ENCODE measurements at regions not wholly inside any gene's neighbourhood (a gene's known extent, or its start where the extent isn't known, plus 50 kb on each side); places are given as distances from the start of the nearest gene placed in this dataset.

DNA sequence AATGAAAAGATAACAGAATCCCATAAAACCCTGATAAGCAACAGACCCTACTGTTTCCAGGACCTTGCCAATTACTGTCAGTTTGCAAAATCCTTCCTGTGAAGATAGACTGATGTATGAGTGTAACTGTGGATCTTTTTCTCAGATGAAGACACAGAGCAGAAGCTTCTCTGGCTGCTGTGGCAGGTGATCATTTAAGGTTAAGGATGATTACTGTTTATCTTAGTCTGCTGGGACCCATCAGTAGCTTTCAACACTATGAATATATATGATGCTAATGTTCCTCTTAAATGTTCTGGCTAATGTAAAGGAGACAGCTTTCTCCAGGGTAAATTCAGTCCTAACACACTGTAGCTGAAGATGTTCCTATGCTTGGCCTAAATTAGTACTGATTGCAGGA lies 56.0 kb upstream of the CTTNBP2 start:
- Histone ChIP-seq H3K36me3 (ENCODE audit: control insufficient read depth, insufficient read depth, low read length) (no peaks in the 10 kb centered on the region), H3K9ac (ENCODE audit: low read depth, low read length) (no peak overlapping the region), H3K9me3 (ENCODE audit: control insufficient read depth, insufficient read depth, low read length) (no peaks in the 10 kb centered on the region), H3K27ac (ENCODE audit: low read depth, low read length) (no peak overlapping the region), H3K4me1 (ENCODE audit: control insufficient read depth, insufficient read depth, low read length) (peaks cover 5% of the 10 kb centered on the region; the same call in 1 of the 2 replicates), H3K4me3 (ENCODE audit: low read depth, low read length) (no peak overlapping the region), H3K27me3 (ENCODE audit: control insufficient read depth, insufficient read depth, low read length) (no peaks in the 10 kb centered on the region)

DNA sequence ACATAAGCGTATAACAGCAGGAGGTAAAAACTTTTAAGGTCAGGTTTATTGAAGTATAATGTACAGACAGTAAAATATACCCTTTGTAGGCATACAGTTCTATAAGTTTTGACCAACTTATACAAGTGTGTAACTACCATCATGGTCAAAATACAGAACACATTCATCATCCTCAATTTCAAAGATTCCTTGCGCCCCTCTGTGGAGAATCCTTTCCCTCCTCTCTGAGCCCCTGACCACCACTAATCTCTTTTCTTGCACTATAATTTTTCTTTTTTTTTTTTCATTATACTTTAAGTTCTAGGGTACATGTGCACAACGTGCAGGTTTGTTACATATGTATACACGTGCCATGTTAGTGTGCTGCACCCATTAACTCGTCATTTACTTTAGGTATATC lies 58.1 kb upstream of the CTTNBP2 start:
- Histone ChIP-seq H3K27ac (ENCODE audit: low read depth, low read length) (no peak overlapping the region), H3K9me3 (ENCODE audit: control insufficient read depth, insufficient read depth, low read length) (no peaks in the 10 kb centered on the region), H3K27me3 (ENCODE audit: control insufficient read depth, insufficient read depth, low read length) (no peaks in the 10 kb centered on the region), H3K4me1 (ENCODE audit: control insufficient read depth, insufficient read depth, low read length) (no peaks in the 10 kb centered on the region), H3K4me3 (ENCODE audit: low read depth, low read length) (no peak overlapping the region), H3K36me3 (ENCODE audit: control insufficient read depth, insufficient read depth, low read length) (no peaks in the 10 kb centered on the region), H3K9ac (ENCODE audit: low read depth, low read length) (no peak overlapping the region)

DNA sequence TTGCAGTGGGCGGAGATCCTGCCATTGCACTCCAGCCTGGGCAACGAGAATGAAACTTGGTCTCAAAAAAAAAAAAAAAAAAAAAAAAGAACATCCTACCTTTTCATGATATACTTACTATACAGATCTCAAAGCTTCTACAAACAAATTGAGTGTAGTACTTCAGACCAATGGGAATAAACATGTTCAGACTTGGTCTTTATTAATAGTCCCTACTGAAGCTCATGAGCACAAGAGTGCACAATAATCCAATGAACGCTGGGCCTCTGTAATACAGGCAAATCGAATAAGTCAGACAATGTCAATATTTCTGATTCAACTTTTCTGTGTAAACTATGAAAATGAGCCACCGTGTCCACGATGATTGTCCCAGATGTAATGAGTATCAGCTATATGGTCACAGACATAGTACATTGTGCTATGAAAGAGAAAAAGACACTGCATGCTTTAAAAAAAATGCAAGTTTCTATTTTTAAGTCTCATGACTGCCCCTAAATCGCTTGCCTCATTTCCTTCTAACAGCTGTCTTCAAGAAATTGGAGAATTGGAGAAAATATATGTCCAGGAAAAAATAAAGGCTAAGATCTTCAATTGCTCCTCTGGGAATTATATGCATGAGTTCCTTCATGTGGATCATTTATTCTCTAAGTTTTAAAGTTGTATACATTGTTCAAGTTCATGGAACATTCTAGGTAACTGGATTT lies 64.0 kb upstream of the CTTNBP2 start:
- H3K27me3 ChIP-seq (ENCODE audit: control insufficient read depth, insufficient read depth, low read length) = no peaks in the 10 kb centered on the region
- H3K36me3 ChIP-seq (ENCODE audit: control insufficient read depth, insufficient read depth, low read length) = no peaks in the 10 kb centered on the region
- H3K9me3 ChIP-seq (ENCODE audit: control insufficient read depth, insufficient read depth, low read length) = no peaks in the 10 kb centered on the region
- no peak overlapping the region for H3K27ac ChIP-seq (ENCODE audit: low read depth, low read length)
- H3K4me3 ChIP-seq (ENCODE audit: low read depth, low read length) = no peak overlapping the region
- peaks cover 4% of the 10 kb centered on the region; the same call in 1 of the 2 replicates for H3K4me1 ChIP-seq (ENCODE audit: control insufficient read depth, insufficient read depth, low read length)
- no peak overlapping the region for H3K9ac ChIP-seq (ENCODE audit: low read depth, low read length)

DNA sequence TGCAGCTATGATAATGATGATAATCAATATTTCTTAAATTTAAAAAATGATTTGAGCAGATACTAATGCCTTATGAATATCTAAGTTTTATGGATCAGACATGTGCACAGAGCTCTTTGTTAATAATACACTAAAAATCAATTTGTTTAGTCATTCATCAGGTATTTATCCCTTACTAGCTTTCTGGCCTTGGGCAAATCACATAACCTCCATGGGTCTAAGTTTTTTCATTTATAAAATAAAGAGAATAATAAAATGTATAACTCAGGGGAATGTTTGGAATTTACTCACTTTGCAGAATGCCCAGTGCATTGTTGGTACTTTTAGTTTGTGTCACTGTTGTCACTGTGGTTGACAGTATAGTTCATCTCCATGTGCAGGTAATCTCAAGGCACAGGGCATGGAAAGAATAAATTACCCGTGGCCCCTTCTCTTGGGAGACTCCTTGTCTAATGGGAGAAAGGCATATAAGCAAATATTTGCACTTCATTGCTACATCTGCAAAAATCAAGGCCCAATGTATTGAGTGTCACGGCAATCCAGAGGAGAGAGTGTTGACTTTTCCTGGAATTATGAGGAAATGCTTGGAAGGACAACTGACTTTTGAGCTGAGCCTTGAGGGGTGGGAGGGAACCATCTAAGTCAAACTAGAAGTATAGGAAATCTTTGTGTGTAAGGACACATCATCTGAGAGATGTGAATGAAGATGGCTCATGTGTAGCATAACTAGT lies 64.7 kb upstream of the CTTNBP2 start:
- H3K36me3 ChIP-seq (ENCODE audit: control insufficient read depth, insufficient read depth, low read length) = no peaks in the 10 kb centered on the region
- no peak overlapping the region for H3K9ac ChIP-seq (ENCODE audit: low read depth, low read length)
- H3K9me3 ChIP-seq (ENCODE audit: control insufficient read depth, insufficient read depth, low read length) = 0 out of 2 replicates have a peak, but pooled peaks cover 2% of the 10 kb centered on the region
- no peak overlapping the region for H3K4me3 ChIP-seq (ENCODE audit: low read depth, low read length)
- no peak overlapping the region for H3K27ac ChIP-seq (ENCODE audit: low read depth, low read length)
- H3K4me1 ChIP-seq (ENCODE audit: control insufficient read depth, insufficient read depth, low read length) = peaks cover 4% of the 10 kb centered on the region; the same call in 1 of the 2 replicates
- no peaks in the 10 kb centered on the region for H3K27me3 ChIP-seq (ENCODE audit: control insufficient read depth, insufficient read depth, low read length)

DNA sequence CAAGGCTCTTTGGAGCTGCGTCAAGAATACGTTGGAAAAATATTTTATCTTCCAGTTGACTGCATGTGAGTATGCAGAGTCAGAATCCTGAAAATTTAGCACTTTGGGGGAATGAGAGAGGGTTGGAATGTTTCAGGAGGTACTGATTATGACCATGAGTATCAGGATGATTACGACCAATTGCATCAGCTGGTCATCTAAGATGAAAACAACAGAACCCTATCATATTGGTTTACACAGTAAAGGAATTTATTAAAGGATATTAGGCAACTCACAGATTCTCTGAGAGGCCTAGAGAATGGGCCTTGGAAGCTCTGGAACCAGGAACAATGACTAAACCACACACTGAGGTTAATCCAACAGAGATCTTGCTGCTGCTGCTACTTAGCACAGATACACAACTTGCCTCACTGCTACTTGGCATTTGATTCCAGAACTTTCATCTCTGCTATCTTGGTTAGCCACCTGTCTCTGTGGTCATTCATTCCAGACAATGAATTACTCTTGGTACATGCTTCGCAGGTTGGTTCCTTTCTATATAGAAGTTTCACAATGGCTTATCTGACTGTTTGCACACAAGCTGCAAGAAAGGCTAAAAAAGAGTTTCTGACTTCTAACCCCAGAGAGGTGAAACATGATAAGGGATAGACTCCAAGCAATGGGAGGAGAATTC lies 68.0 kb upstream of the CTTNBP2 start:
- Histone ChIP-seq H3K27me3 (ENCODE audit: control insufficient read depth, insufficient read depth, low read length) (no peaks in the 10 kb centered on the region), H3K36me3 (ENCODE audit: control insufficient read depth, insufficient read depth, low read length) (no peaks in the 10 kb centered on the region), H3K4me1 (ENCODE audit: control insufficient read depth, insufficient read depth, low read length) (peaks cover 8% of the 10 kb centered on the region; the same call in 1 of the 2 replicates), H3K4me3 (ENCODE audit: low read depth, low read length) (no peak overlapping the region), H3K27ac (ENCODE audit: low read depth, low read length) (no peak overlapping the region), H3K9me3 (ENCODE audit: control insufficient read depth, insufficient read depth, low read length) (0 out of 2 replicates have a peak, but pooled peaks cover 2% of the 10 kb centered on the region), H3K9ac (ENCODE audit: low read depth, low read length) (no peak overlapping the region)

DNA sequence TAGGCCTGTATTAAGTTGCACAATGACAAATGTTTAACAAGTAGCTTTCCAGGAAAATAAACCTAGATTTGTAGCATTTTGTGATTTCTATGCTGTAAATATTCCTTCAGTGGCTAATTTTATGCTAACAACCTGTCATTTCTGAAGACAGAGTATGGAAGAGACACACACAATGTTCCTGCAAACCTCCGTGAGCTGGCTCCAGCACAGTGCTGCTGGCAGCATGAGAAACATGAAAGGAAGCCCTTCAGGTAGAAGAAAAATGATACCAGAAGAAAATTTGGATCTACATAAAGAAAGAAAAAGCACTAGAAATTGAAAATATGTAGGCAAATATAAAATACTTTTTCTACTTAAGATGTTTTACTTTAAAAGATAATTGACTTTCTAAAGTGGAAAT lies 69.5 kb upstream of the CTTNBP2 start:
- no peak overlapping the region for H3K4me3 ChIP-seq (ENCODE audit: low read depth, low read length)
- 0 out of 2 replicates have a peak, but pooled peaks cover 2% of the 10 kb centered on the region for H3K9me3 ChIP-seq (ENCODE audit: control insufficient read depth, insufficient read depth, low read length)
- no peak overlapping the region for H3K9ac ChIP-seq (ENCODE audit: low read depth, low read length)
- H3K27ac ChIP-seq (ENCODE audit: low read depth, low read length) = no peak overlapping the region
- no peaks in the 10 kb centered on the region for H3K27me3 ChIP-seq (ENCODE audit: control insufficient read depth, insufficient read depth, low read length)
- H3K4me1 ChIP-seq (ENCODE audit: control insufficient read depth, insufficient read depth, low read length) = peaks cover 13% of the 10 kb centered on the region
- H3K36me3 ChIP-seq (ENCODE audit: control insufficient read depth, insufficient read depth, low read length) = no peaks in the 10 kb centered on the region

DNA sequence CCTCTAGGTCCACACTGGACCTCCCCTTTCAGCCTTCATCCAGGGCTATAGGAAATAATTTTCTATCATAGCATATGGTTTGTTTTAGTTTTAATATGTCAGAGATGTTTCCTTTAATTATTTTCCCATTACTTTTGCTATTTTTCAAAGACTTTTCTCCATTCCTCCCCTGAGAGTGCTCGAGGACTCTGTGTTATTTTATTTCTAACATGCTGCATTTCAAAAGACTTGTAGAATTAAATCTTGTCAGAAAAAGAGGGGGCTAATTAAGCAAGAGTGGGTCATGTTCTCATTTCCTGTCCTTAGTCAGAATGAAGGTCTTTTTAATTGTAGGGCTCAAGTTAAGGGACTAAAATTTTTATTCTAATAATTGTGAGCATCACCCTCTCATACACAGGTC lies 71.6 kb upstream of the CTTNBP2 start:
- Histone ChIP-seq H3K4me1 (ENCODE audit: control insufficient read depth, insufficient read depth, low read length) (peaks cover 13% of the 10 kb centered on the region), H3K27ac (ENCODE audit: low read depth, low read length) (no peak overlapping the region), H3K27me3 (ENCODE audit: control insufficient read depth, insufficient read depth, low read length) (no peaks in the 10 kb centered on the region), H3K4me3 (ENCODE audit: low read depth, low read length) (no peak overlapping the region), H3K36me3 (ENCODE audit: control insufficient read depth, insufficient read depth, low read length) (no peaks in the 10 kb centered on the region), H3K9me3 (ENCODE audit: control insufficient read depth, insufficient read depth, low read length) (0 out of 2 replicates have a peak, but pooled peaks cover 2% of the 10 kb centered on the region), H3K9ac (ENCODE audit: low read depth, low read length) (no peak overlapping the region)

DNA sequence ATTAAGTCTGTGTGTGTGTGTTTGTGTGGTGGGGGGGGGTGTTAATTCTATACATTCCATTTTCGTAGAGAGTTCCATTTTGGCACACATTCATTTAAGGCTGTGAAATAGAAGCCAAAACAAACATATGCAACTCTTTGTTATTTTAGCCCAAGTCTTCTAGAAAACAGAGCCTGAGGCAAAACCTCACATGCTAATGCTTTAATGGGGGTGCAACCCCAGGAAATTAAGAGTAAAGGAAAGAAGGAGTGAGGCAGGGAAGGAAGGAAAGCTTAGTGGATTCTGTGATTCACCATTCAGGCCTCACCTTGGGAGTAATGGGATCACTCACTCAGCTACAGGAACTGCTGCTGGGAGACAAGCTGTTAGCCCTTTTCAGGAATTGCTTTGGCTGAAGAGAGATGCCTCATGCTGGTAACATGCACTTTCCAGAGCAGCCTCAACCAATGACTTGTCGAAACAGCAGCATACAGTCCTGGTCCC lies 73.0 kb upstream of the CTTNBP2 start:
- H3K4me1 ChIP-seq (ENCODE audit: control insufficient read depth, insufficient read depth, low read length) = peaks cover 13% of the 10 kb centered on the region

DNA sequence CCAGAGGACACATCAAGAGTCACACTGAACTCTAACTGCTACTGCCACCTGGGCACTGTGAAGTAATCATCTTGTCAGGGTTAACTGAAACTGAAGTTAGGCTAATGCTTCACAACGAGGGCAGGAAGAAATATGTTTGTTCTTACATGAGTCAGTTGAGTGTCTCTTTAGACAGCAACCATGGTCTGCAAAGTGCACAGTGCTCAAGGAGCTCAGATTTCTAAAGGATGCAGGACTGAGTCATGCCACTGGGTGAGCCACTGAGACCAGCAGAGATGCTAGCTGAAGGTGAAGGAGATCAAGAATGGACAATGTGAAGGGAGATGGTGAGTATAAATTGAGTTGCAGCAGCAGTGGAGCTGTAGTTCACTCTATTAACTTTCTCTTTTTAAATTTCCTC lies 76.0 kb upstream of the CTTNBP2 start:
- Histone ChIP-seq H3K36me3 (ENCODE audit: control insufficient read depth, insufficient read depth, low read length) (no peaks in the 10 kb centered on the region), H3K9me3 (ENCODE audit: control insufficient read depth, insufficient read depth, low read length) (no peaks in the 10 kb centered on the region), H3K4me1 (ENCODE audit: control insufficient read depth, insufficient read depth, low read length) (peaks cover 9% of the 10 kb centered on the region), H3K4me3 (ENCODE audit: low read depth, low read length) (no peak overlapping the region), H3K27ac (ENCODE audit: low read depth, low read length) (no peak overlapping the region), H3K9ac (ENCODE audit: low read depth, low read length) (no peak overlapping the region), H3K27me3 (ENCODE audit: control insufficient read depth, insufficient read depth, low read length) (no peaks in the 10 kb centered on the region)

More for the DNA sequence above, 73.0 kb upstream of the CTTNBP2 start:
- Histone ChIP-seq H3K9me3 (ENCODE audit: control insufficient read depth, insufficient read depth, low read length) (0 out of 2 replicates have a peak, but pooled peaks cover 2% of the 10 kb centered on the region), H3K27me3 (ENCODE audit: control insufficient read depth, insufficient read depth, low read length) (no peaks in the 10 kb centered on the region), H3K9ac (ENCODE audit: low read depth, low read length) (no peak overlapping the region), H3K27ac (ENCODE audit: low read depth, low read length) (no peak overlapping the region), H3K4me3 (ENCODE audit: low read depth, low read length) (no peak overlapping the region), H3K36me3 (ENCODE audit: control insufficient read depth, insufficient read depth, low read length) (no peaks in the 10 kb centered on the region)

DNA sequence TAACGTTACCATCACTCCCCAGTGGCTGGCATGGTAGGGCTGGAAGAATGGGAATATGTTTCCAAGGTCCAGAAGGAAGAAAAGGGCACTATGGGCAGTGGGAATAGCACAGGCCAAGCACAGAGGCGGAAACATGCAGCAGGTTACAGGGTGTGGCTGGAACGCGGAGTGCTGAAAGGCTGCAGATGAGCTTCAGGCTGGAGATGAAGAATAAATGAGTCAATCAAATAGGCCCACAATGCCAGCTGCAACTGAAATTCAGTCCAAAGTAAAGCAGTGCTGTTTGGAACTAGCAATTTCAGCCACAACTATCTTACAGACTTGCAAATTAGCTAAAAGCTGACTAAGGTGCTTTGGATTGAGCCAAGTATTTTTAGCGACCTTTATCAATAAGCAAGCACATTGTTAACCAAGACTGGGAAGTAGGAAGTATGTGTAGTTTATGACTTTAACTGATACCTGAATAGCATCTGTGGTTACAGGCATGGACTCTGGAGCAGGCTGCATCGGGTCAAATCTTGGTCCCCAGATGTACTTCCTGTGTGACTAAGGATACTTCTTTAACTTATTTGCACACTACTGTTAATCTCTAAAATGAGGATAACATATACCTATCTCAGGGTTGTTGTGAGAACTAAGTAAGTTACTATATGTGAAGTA lies 77.5 kb upstream of the CTTNBP2 start:
- no peaks in the 10 kb centered on the region for H3K27me3 ChIP-seq (ENCODE audit: control insufficient read depth, insufficient read depth, low read length)
- peaks cover 14% of the 10 kb centered on the region for H3K4me1 ChIP-seq (ENCODE audit: control insufficient read depth, insufficient read depth, low read length)
- H3K9ac ChIP-seq (ENCODE audit: low read depth, low read length) = no peak overlapping the region
- H3K27ac ChIP-seq (ENCODE audit: low read depth, low read length) = no peak overlapping the region
- no peaks in the 10 kb centered on the region for H3K9me3 ChIP-seq (ENCODE audit: control insufficient read depth, insufficient read depth, low read length)
- H3K36me3 ChIP-seq (ENCODE audit: control insufficient read depth, insufficient read depth, low read length) = no peaks in the 10 kb centered on the region
- H3K4me3 ChIP-seq (ENCODE audit: low read depth, low read length) = no peak overlapping the region

All from HUES48 (cell line).